Neuronal stem cell (in vitro differentiated cells): ENCODE measurements at regions not wholly inside any gene's neighbourhood (a gene's known extent, or its start where the extent isn't known, plus 50 kb on each side); places are given as distances from the start of the nearest gene placed in this dataset.

Experiments
- DNase-seq: peaks from one replicate; pipeline ENCODE4 v3.0.0-alpha.2; 2013; ENCODE audit warnings: low spot score
- H2AFZ ChIP-seq: one replicate; pipeline ENCODE4 v1.6.1; 2013; ENCODE audit warnings: mild to moderate bottlenecking, low read length, inconsistent platforms
- H2AK5ac ChIP-seq: 2 replicates; pipeline ENCODE4 v1.6.1; 2013; ENCODE audit warnings: low read depth, mild to moderate bottlenecking, inconsistent platforms, low read length, moderate library complexity, mixed read lengths
- H2BK120ac ChIP-seq: 2 replicates; pipeline ENCODE4 v1.6.1; 2013; ENCODE audit warnings: low read depth, mild to moderate bottlenecking, inconsistent platforms, low read length, moderate library complexity, mixed read lengths
- H2BK12ac ChIP-seq: one replicate; pipeline ENCODE4 v1.6.1; 2013; ENCODE audit warnings: low read length, inconsistent platforms
- H2BK15ac ChIP-seq: 2 replicates; pipeline ENCODE4 v1.6.1; 2013; ENCODE audit warnings: mild to moderate bottlenecking, low read length, inconsistent platforms, mixed read lengths
- H2BK5ac ChIP-seq: one replicate; pipeline ENCODE4 v1.6.1; 2013; ENCODE audit warnings: inconsistent platforms, mild to moderate bottlenecking, low read length, moderate library complexity
- H3K14ac ChIP-seq: one replicate; pipeline ENCODE4 v1.6.1; 2013; ENCODE audit warnings: low read length, inconsistent platforms
- H3K18ac ChIP-seq: 2 replicates; pipeline ENCODE4 v1.6.1; 2013; ENCODE audit warnings: low read length, inconsistent platforms
- H3K23ac ChIP-seq: 2 replicates; pipeline ENCODE4 v1.6.1; 2013; ENCODE audit warnings: low read depth, mild to moderate bottlenecking, mixed read lengths, low read length, inconsistent platforms; ENCODE audit not compliant: poor library complexity
- H3K27ac ChIP-seq: replicated peaks from 3 replicates; pipeline ENCODE4 v1.5.1; 2013; ENCODE audit warnings: low read length, inconsistent platforms
- H3K27me3 ChIP-seq, 3 experiments: 2 replicates each; pipeline ENCODE4 v1.6.1; 2013; ENCODE audit warnings: low read length in 3 of 3, mild to moderate bottlenecking in 2 of 3, inconsistent platforms in 1 of 3, low read depth in 1 of 3, mixed read lengths in 1 of 3, moderate library complexity in 1 of 3; ENCODE audit not compliant: control insufficient read depth in 3 of 3, insufficient read depth in 3 of 3
- H3K36me3 ChIP-seq, 2 donors: replicated peaks in 1 of 2; 2 replicates each; pipeline ENCODE4 v1.6.1; 2013; ENCODE audit warnings: low read length in 2 of 2; ENCODE audit not compliant: control insufficient read depth in 2 of 2, insufficient read depth in 2 of 2
- H3K4ac ChIP-seq: 2 replicates; pipeline ENCODE4 v1.6.1; 2013; ENCODE audit warnings: inconsistent platforms, mild to moderate bottlenecking, low read length, moderate library complexity
- H3K4me1 ChIP-seq, 2 donors: 1 replicate in 1 of 2; 2 replicates in 1 of 2; pipeline ENCODE4 v1.6.1; 2013; ENCODE audit warnings: low read length in 2 of 2, low read depth in 1 of 2; ENCODE audit not compliant: control insufficient read depth in 2 of 2, insufficient read depth in 1 of 2
- H3K4me2 ChIP-seq: one replicate; pipeline ENCODE4 v1.6.1; 2013; ENCODE audit warnings: mild to moderate bottlenecking, low read length, inconsistent platforms; ENCODE audit not compliant: insufficient read depth, poor library complexity, severe bottlenecking
- H3K4me3 ChIP-seq, 2 donors: 2 replicates each; pipeline ENCODE4 v1.5.1; 2013; ENCODE audit warnings: low read length in 2 of 2, mild to moderate bottlenecking in 2 of 2, inconsistent platforms in 1 of 2, moderate library complexity in 1 of 2
- H3K79me1 ChIP-seq: one replicate; pipeline ENCODE4 v1.6.1; 2013; ENCODE audit warnings: low read depth, mild to moderate bottlenecking, inconsistent platforms, low read length, moderate library complexity
- H3K9ac ChIP-seq: one replicate; pipeline ENCODE4 v1.6.1; 2013; ENCODE audit warnings: mild to moderate bottlenecking, low read depth, low read length, inconsistent platforms; ENCODE audit not compliant: poor library complexity
- H3K9me3 ChIP-seq, 2 donors: replicated peaks in 1 of 2; 2 replicates each; pipeline versions ENCODE3 to v1.6.1; 2013; ENCODE audit warnings: low read length in 2 of 2, mild to moderate bottlenecking in 2 of 2, inconsistent platforms in 1 of 2, low read depth in 1 of 2, mixed read lengths in 1 of 2, moderate library complexity in 1 of 2; ENCODE audit not compliant: control insufficient read depth in 2 of 2, insufficient read depth in 1 of 2
- H4K8ac ChIP-seq: one replicate; pipeline ENCODE4 v1.6.1; 2013; ENCODE audit warnings: low read depth, mild to moderate bottlenecking, inconsistent platforms, low read length, moderate library complexity
- H4K91ac ChIP-seq: one replicate; pipeline ENCODE4 v1.6.1; 2013; ENCODE audit warnings: low read length, low read depth, mild to moderate bottlenecking, inconsistent platforms; ENCODE audit not compliant: poor library complexity
- WGBS, 2 donors: extraction: QIAGEN DNeasy Blood & Tissue Kit; methylation state at CpG; one replicate each; pipeline ENCODE4 v1.1.7; 2013; ENCODE audit warnings: missing lambda C conversion rate in 2 of 2, mixed read lengths in 1 of 2; ENCODE audit not compliant: insufficient read length in 2 of 2, insufficient replicate concordance in 1 of 2; ENCODE audit errors: extremely low coverage in 2 of 2; 5-methylcytosine and 5-hydroxymethylcytosine counted together

DNA sequence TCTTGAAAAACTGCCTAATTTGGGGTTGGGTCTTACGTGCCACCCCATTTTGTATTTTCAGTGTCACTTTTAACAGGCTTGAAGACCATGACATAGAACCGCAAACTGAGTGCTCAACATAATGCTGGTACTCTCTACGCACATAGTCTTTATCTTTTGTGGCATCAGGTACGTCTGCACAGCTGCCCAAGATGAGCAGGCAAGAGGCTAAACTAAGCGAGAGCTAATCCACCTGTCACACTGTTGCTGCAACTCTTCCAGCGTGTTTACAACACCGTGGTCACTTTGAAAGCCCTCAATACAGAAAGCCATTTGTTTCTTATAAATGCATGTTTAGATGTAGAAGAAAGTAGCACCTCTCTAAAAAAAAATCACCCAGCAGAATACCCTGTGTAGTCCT lies 270.0 kb upstream of the TCF4 start:
- Histone ChIP-seq H3K27ac (no peak overlapping the region), H3K4ac (no peak overlapping the region), H3K79me1 (no peaks in the 10 kb centered on the region), H3K36me3 (no peaks in the 10 kb centered on the region), H2BK15ac (no peak overlapping the region), H3K9ac (no peak overlapping the region), H4K8ac (no peak overlapping the region), H3K27me3 (no peaks in the 10 kb centered on the region), H2BK12ac (no peak overlapping the region), H2BK5ac (no peak overlapping the region), H3K4me2 (no peak overlapping the region), H4K91ac (no peak overlapping the region), H3K18ac (no peak overlapping the region), H2AK5ac (no peak overlapping the region), H3K4me1 (peaks cover 8 to 16% of the 10 kb centered on the region in 2 donors), H3K23ac (no peak overlapping the region), H2AFZ (peak overlapping the region; percentile 73), H3K4me3 (no peak overlapping the region), H3K9me3 (no peaks in the 10 kb centered on the region), H3K14ac (no peak overlapping the region), H2BK120ac (no peak overlapping the region)
- no CpG with 5 or more reads among the region's 7 CpGs for WGBS, 2 donors
- no peak for DNase-seq

DNA sequence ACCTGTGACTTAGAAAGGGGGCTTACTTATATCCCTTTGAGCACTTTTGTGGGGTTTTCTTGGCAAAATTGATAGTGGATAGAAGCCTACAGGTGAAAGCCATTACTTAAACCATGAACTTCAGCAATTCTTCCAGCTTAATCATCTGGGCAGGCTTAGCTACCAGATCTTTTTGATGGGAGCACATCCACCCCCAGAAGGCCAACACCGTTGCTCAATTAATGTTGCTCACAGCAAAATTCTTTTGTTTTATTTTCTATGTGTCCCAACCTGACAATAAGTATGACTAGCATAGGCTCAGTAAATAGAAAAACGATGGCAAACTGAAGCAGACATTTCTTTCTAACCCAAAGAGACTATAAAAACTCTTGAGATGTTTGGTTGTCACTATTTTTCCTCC lies 269.4 kb upstream of the TCF4 start:
- no peaks in the 10 kb centered on the region for H3K36me3 ChIP-seq
- no peak overlapping the region for H3K14ac ChIP-seq
- WGBS, 2 donors: no CpG with 5 or more reads among the region's 2 CpGs
- H3K4me1 ChIP-seq: peaks cover 8 to 16% of the 10 kb centered on the region in 2 donors
- H3K4me3 ChIP-seq: no peak overlapping the region
- H4K8ac ChIP-seq: no peak overlapping the region
- no peak overlapping the region for H3K27ac ChIP-seq
- no peak overlapping the region for H2AK5ac ChIP-seq
- H4K91ac ChIP-seq: no peak overlapping the region
- no peak overlapping the region for H2AFZ ChIP-seq
- H2BK15ac ChIP-seq: no peak overlapping the region
- H3K23ac ChIP-seq: no peak overlapping the region
- H2BK120ac ChIP-seq: no peak overlapping the region
- no peaks in the 10 kb centered on the region for H3K27me3 ChIP-seq
- H3K18ac ChIP-seq: no peak overlapping the region
- no peaks in the 10 kb centered on the region for H3K79me1 ChIP-seq
- H2BK5ac ChIP-seq: no peak overlapping the region
- H3K4ac ChIP-seq: no peak overlapping the region
- no peak overlapping the region for H3K9ac ChIP-seq
- H3K4me2 ChIP-seq: no peak overlapping the region
- no peak for DNase-seq
- H2BK12ac ChIP-seq: no peak overlapping the region
- no peaks in the 10 kb centered on the region for H3K9me3 ChIP-seq

DNA sequence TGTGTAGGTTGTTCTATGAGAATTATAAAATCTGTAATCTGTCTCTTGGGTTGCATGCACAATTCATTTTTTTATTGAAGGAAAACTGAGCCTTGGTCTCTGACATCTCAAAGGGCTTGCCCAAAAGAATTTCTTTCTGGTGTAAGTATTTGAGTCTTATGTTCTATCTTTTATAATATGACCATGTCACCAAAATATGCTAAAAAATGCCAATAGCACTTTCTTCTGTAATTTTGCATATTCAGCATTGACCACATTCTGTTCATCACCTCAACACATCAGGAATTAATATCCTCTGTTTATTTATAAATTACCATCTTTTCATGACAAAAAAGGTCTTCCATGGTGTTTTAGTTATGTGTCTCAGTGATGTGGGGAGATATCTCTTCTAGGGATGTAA lies 268.7 kb upstream of the TCF4 start:
- no peaks in the 10 kb centered on the region for H3K36me3 ChIP-seq
- H2AK5ac ChIP-seq: no peak overlapping the region
- no peak overlapping the region for H3K27ac ChIP-seq

DNA sequence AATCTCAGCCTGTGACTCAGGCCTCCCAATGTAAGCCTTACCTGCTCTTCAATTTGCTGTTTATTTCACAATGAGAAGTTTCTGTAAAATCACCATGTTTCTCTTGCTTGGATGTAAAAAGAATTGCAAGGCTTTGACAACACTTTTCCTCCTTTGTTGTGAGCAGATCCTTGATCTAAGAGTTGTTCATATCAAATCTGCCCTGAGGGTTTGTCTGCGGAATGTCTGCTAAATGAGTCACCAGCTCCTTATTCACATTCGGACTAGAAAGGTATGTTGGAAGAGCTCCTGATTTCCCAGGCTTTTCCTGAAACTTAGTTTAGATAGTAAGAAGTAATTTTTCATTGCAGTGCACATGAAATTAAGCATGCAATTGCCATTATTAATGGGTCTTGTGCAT lies 268.2 kb upstream of the TCF4 start:
- H4K8ac ChIP-seq: no peak overlapping the region
- H4K91ac ChIP-seq: no peak overlapping the region
- no peak overlapping the region for H2AK5ac ChIP-seq
- H3K18ac ChIP-seq: no peak overlapping the region
- H3K79me1 ChIP-seq: no peaks in the 10 kb centered on the region
- no peak overlapping the region for H2BK5ac ChIP-seq
- no peak overlapping the region for H2BK15ac ChIP-seq
- H3K23ac ChIP-seq: no peak overlapping the region
- H3K14ac ChIP-seq: no peak overlapping the region
- no peaks in the 10 kb centered on the region for H3K27me3 ChIP-seq
- H3K4me3 ChIP-seq: no peak overlapping the region
- peaks cover 4 to 16% of the 10 kb centered on the region in 2 donors for H3K4me1 ChIP-seq
- H3K9me3 ChIP-seq: no peaks in the 10 kb centered on the region
- no peak for DNase-seq
- peak overlapping the region; percentile 55 for H2AFZ ChIP-seq
- H2BK120ac ChIP-seq: no peak overlapping the region
- no peaks in the 10 kb centered on the region for H3K36me3 ChIP-seq
- H3K4me2 ChIP-seq: no peak overlapping the region
- no peak overlapping the region for H3K9ac ChIP-seq
- no CpG with 5 or more reads among the region's 2 CpGs for WGBS, 2 donors
- no peak overlapping the region for H3K4ac ChIP-seq
- no peak overlapping the region for H2BK12ac ChIP-seq
- no peak overlapping the region for H3K27ac ChIP-seq

More for the DNA sequence above, 268.7 kb upstream of the TCF4 start:
- Histone ChIP-seq H2BK120ac (no peak overlapping the region), H3K4me2 (no peak overlapping the region), H3K9me3 (no peaks in the 10 kb centered on the region), H2BK15ac (no peak overlapping the region), H3K9ac (no peak overlapping the region), H2AFZ (no peak overlapping the region), H4K8ac (no peak overlapping the region), H2BK5ac (no peak overlapping the region), H2BK12ac (no peak overlapping the region), H3K4me3 (no peak overlapping the region), H3K27me3 (no peaks in the 10 kb centered on the region), H3K79me1 (no peaks in the 10 kb centered on the region), H3K14ac (no peak overlapping the region), H3K18ac (no peak overlapping the region), H3K23ac (no peak overlapping the region), H3K4ac (no peak overlapping the region), H3K4me1 (peaks cover 8 to 16% of the 10 kb centered on the region in 2 donors), H4K91ac (no peak overlapping the region)
- DNase-seq: no peak
